GM18519 (cell line): ENCODE measurements at regions not wholly inside any gene's neighbourhood (a gene's known extent, or its start where the extent isn't known, plus 50 kb on each side); places are given as distances from the start of the nearest gene placed in this dataset.
"Not testable (repeated sequence)": the region's sequence is repeated elsewhere in the genome, so short reads cannot be mapped to it uniquely, and the experiment has no call there.

Source experiments
- ATAC-seq: cut with Tn5 transposase; IDR thresholded peaks from one replicate; pipeline ENCODE4 v1.9.1; 2021; ENCODE audit warnings: mild to moderate bottlenecking, moderate library complexity; ENCODE audit not compliant: unreplicated experiment, low FRiP score

DNA sequence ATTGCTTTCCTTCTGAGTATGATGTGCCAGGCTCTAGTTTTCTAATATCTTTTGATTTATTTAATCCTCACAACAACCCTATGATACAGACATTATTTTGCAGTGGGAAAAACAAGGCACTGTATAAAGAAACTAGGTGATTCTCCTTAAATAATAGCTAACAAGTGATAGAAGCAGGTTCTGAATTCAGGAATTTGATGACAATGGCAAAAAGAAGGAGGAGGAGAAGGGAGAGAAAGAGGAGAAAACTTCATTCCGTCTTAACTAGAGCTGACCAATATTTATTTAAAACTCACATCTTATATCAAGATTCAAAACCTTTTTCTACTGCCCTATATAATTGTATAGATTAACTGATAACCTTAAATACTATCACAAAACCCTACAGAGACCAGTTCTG is 1477.1 kb upstream of the PCDH7 start:
- ATAC-seq: no peak

GRCh38 chr4:29243851-29244250 is 1476.3 kb upstream of the PCDH7 start:
- no peak for ATAC-seq

DNA sequence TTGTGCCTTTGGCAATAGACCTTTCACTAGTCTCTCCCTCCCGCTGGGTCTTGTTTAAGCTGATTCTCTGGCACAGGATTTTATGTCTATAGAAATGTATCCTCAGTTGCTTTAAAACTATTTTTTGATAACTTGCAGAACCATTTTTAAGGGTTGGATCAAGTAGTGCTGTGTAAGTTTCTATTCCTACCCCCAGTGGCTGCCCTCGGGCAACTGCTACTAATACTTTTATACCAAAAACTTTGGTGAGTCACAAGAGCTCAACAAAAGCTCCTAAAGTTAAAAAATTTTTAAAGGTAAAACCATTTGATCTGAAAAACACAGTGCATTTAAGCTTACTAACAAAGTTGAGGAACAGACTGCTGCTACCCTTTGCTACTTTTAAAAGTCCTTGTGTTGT is 1460.6 kb upstream of the PCDH7 start:
- ATAC-seq: no peak

GRCh38 chr4:29262986-29263385 is 1457.2 kb upstream of the PCDH7 start:
- ATAC-seq: no peak

DNA sequence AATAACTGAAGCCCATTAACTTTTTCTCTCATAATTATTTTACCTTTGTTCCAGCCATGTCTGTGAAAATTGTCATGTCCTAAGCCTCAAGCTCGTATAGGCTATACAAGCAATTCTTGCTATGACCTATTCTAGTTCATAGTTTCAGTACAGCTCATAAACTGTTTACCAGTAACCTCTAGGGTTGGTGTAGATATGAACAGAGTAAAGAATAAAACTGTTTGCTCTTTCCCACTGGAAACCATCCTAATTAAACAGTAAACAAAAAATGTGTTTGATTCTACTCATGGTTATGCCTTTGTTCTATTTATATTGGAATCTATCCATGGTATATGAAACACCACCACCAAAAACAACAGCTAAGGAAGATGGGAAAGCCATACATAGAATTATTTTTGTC is 1444.0 kb upstream of the PCDH7 start:
- ATAC-seq: no peak

- no peak for ATAC-seq
Measured at GRCh38 chr4:29277381-29277780, 1442.8 kb upstream of the PCDH7 start.

DNA sequence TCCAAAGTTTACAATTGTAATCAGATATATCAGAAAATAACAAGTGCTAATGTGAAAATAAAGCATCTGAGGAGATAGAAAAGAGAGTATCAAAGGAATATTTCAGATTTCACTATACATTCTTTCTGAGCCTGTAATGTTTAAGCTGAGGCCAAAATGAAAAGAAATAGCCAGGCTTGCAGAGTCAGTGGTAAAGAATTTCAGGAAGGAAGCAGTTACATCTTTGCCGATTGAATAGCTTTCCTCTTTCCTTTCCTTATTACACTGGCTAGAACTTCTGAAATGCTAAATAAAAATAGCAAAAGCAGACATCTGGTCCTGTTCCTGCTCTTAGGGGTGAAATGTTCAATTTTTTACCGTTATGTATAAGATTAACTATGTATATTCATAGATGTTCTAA is 1441.6 kb upstream of the PCDH7 start:
- no peak for ATAC-seq

DNA sequence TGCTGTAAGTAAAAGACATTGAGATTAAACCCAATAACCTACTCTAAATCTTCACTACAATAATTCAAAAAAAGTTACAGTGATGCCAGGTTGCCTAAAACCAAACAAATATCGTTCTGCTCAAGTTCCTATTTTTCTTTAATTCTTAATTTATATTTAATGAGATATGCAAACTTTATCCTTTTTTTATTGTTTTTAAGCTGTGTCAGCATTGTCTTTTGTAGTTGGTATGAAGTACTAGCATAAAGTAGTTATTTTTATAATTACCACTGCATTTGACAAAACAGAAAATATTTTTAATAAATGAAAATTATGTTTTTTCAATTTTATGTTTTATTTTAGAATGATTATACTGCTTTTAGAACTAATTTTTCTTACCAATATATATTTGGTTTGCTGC is 1431.1 kb upstream of the PCDH7 start:
- no peak for ATAC-seq

DNA sequence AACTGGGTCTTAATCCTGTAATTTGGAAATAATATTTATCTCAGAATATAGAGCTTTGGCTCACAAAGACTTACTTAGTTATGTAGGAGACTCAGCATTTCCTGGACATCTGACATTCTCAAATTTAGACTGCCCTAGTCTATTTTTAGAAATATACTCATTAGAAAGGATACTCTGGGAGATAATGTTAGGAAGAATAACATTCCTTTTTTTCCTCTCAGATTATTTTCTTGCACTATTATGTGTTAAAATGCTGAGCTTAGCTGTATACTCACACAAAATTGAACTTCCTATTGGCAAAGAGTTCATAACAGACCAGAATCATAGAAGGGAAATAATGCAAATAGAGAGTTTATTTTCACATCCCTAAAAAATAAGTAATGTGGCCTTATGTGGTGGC is 1424.9 kb upstream of the PCDH7 start:
- ATAC-seq: no peak

DNA sequence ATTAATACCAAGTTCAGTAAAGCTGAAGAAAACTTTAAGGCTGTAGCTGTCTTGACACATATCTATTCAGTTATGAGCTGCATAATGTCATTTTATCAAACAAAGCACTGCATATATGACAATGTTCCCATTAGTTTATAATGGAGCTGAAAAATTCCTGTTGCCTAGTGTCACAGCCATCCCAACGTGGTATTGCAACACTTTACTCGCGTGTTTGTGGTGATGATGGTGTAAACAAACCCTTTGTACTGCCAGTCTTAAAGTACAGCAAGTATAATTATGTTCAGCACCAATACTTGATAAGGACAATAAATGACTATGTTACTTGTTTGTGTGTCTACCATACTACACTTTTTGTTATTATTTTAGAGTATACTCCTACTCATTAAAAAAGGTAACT is 1415.6 kb upstream of the PCDH7 start:
- no peak for ATAC-seq

DNA sequence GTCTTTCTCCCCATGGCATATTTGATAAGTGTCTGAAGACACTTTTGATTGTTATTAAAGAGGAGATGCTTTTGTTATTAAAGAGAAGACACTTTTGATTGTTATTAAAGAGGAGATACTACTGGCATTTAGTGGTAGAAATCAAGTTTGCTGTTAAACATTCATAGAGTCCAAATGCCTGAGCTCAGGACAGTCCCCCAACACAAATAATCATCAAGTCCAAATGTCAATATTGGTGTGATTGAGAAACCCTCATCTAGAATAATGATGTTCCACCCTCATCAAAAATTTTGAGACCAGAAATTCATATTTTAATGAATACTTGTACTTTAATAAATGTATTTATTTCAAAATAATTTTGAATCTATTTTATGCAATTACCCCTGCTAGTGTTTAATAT is 1412.9 kb upstream of the PCDH7 start:
- no peak for ATAC-seq

- no peak for ATAC-seq
Measured at GRCh38 chr4:29307755-29308154, 1412.4 kb upstream of the PCDH7 start.

DNA sequence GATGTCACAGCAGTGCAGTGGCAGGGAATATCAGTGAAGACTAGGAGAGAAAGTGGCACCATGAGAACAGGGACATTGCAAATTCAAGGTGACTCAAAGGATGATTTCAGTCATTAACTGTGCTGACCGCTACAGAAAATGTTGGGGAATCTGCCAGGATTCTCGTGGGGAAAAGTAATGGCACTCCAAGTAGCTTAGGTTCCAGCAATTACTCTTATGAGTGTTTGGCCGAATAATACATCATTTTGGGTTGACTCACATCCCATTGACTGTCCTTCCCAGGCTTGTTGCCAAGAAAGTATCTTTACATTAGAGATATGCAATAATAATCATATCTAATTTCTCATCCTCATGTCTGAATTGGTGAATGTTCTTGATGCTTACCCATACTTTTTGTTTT is 1411.1 kb upstream of the PCDH7 start:
- ATAC-seq: no peak

DNA sequence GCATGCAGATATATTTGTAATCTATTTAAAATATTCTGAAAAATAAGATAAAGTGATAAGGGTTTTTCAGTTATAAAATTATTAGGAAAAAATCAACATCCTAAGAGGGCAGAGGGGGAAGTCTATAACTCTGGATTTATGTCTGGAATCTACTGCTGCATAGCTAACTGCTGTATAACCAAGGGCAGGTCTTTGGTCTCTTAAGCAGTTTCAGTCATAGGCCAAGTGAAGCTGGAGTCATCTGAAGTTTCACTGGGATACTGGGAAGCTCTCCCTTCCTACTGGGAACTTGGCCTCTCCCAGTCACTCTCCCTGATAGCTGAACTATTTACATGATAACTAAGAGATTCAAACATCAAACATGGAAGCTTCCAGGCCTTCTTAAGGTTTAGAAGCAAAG is 1409.9 kb upstream of the PCDH7 start:
- ATAC-seq: no peak

DNA sequence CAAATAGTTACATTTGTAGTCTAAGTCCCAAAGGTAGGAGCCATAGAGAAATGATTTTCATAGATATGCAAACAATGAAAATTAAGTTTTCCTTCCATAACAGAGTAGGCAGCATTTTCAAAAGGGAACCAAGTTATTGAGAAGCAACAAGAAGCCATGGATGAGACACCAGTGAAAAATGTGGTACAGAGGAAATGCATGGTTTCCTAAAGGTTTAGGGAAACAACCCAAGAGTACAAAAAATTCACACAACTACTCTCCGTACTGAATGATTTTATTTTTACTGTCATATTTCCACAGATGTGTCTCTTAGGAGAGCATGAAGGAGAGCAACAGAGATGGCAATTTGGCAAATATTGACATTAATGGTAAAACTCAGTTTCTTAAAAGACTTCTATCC is 1408.9 kb upstream of the PCDH7 start:
- no peak for ATAC-seq

GRCh38 chr4:29319663-29320340 is 1400.4 kb upstream of the PCDH7 start:
- ATAC-seq: no peak

GRCh38 chr4:29320947-29321620 is 1399.1 kb upstream of the PCDH7 start:
- ATAC-seq: no peak

DNA sequence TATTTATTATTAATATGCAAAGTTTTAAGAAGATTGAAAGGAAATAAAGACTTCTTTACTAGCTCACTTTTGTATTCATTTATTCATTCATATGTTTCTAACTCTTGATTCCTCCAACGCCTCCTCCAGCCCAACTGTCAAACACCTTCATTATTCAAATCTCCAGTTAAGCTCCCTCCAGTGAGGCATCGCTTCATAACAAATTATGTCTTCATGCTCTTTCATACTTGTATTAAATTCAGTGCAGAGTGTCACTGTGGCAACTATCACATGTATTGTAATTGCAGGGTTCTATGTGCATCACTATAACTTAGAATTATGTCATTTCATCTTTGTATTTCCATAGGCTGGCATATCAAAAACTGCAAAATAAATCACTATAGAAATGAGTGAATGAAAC is 1394.2 kb upstream of the PCDH7 start:
- ATAC-seq: no peak

DNA sequence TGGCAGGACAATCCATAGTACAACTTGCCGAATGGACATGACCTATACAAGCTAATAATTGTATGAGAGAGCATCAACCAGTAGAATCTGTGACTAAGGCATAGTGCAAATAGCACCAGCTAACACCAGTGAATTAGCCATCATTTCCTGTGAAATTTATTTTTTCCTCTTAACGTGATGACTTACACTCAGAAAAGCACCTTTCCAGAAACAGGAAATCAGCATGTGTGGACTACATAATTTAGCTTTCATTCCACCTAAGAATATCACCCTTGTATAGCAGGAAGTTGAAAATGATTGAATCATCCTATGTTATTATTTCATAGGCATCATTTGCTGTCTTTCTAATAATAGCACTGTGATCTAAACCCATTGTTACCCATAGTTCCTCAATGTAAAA is 1393.4 kb upstream of the PCDH7 start:
- ATAC-seq: no peak

DNA sequence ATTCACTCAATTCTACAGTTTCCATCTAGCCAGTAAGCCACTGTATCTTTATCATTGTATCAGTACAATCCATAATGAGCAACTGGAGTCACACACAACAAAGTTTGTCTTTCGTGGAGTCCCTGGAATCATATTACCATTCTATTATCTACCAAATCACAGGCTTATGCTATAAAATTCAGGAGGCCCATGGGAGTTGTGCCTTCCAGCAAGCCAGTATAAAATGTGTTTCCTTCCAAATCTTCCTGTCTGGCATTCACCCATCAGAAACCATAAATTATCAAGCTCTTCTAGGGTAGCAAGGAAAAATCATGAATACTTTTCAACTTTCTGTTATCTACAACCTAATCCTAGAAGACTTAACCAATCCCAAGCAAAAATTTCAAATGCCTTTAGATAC is 1383.3 kb upstream of the PCDH7 start:
- ATAC-seq: no peak

DNA sequence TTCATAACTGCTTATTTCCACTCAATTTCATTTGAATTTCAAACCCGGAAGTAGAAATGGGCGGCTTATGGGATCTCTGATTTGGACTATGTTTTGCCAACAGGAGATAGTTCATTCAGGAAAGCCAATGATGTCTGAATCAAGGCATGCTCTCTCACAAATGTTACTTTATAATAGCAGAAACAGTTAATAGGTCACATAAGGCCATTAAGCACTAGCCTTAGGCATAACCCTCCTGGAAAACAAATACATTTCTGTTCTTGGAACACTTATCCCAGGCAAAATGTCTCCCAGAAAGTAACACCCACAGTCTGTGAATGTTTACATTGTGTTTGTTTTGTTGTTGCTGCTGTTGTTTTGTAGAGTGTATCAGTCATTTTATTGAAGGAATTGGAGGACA is 1347.2 kb upstream of the PCDH7 start:
- ATAC-seq: no peak

GRCh38 chr4:29375716-29376115 is 1344.5 kb upstream of the PCDH7 start:
- no peak for ATAC-seq

DNA sequence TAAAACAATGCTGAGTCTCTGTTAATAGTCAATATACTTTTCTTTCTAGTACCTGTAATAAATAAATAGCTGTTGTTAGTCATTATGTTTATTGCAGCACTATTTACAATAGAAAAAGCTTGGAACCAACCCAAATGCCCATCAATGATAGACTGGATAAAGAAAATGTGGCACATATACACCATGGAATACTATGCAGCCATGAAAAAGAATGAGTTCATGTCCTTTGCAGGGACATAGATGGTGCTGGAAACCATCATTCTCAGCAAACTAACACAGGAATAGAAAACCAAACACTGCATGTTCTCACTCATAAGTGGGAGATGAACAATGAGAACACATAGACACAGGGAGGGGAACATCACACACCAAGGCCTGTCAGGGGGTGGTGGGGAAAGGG is 1341.9 kb upstream of the PCDH7 start:
- not testable (repeated sequence) for ATAC-seq
